ENCODE measurements at regions not wholly inside any gene's neighbourhood (a gene's known extent, or its start where the extent isn't known, plus 50 kb on each side); places are given as distances from the start of the nearest gene placed in this dataset.
A peak's percentile ranks its signal among the peaks of the same experiment; 100 is the strongest.

GRCh38 chr5:17326600-17327037 lies 109.2 kb downstream of the BASP1 start:
- no peaks in the 10 kb centered on the region for H3K9me3 ChIP-seq (ENCODE audit: control insufficient read depth in 2 of 3, insufficient read depth in 1 of 3, low read length in 3 of 3)
- H3K27ac ChIP-seq (ENCODE audit: low read depth in 2 of 2, low read length in 2 of 2) = no peak overlapping the region
- DNase-seq (peak in 1 of 5 donors; percentile 47), FAIRE-seq (no peak)
- TF ChIP-seq CTCF (IDR thresholded peaks at IDR 0.05; ENCODE audit: borderline replicate concordance, extremely low read depth, insufficient read depth) = no peak
- no peak overlapping the region for H3K4me3 ChIP-seq (ENCODE audit: low read length in 3 of 3)
- H3K27me3 ChIP-seq (ENCODE audit: control insufficient read depth, insufficient read depth, low read length) = no peaks in the 10 kb centered on the region
- intact Hi-C loops (cut with DNase I) = no loop called here
- H3K4me1 ChIP-seq (ENCODE audit: control insufficient read depth in 2 of 3, insufficient read depth in 2 of 3, low read depth in 1 of 3, low read length in 3 of 3) = no peaks in the 10 kb centered on the region
- no peak overlapping the region for H3K9ac ChIP-seq (ENCODE audit: low read length in 3 of 3)
- H3K36me3 ChIP-seq (ENCODE audit: control insufficient read depth in 2 of 3, insufficient read depth in 3 of 3, low read length in 3 of 3) = no peaks in the 10 kb centered on the region

GRCh38 chr5:17327048-17327625 lies 109.7 kb downstream of the BASP1 start:
- no peak for DNase-seq
- intact Hi-C loops (cut with DNase I) = no loop called here

GRCh38 chr5:17329571-17329970 lies 112.1 kb downstream of the BASP1 start:
- DNase-seq = no peak
- FAIRE-seq = no peak
- Histone ChIP-seq H3K9me3 (ENCODE audit: control insufficient read depth in 2 of 3, insufficient read depth in 1 of 3, low read length in 3 of 3) (no peaks in the 10 kb centered on the region), H3K27ac (ENCODE audit: low read depth in 2 of 2, low read length in 2 of 2) (no peak overlapping the region), H3K9ac (ENCODE audit: low read length in 3 of 3) (no peak overlapping the region), H3K4me1 (ENCODE audit: control insufficient read depth in 2 of 3, insufficient read depth in 2 of 3, low read depth in 1 of 3, low read length in 3 of 3) (no peaks in the 10 kb centered on the region), H3K36me3 (ENCODE audit: control insufficient read depth in 2 of 3, insufficient read depth in 3 of 3, low read length in 3 of 3) (no peaks in the 10 kb centered on the region), H3K4me3 (ENCODE audit: low read length in 3 of 3) (no peak overlapping the region), H3K27me3 (ENCODE audit: control insufficient read depth, insufficient read depth, low read length) (no peaks in the 10 kb centered on the region)
- no peak for TF ChIP-seq CTCF (IDR thresholded peaks at IDR 0.05; ENCODE audit: borderline replicate concordance, extremely low read depth, insufficient read depth)
- intact Hi-C loops (cut with DNase I) = no loop called here

More at GRCh38 chr5:17327048-17327625, 109.7 kb downstream of the BASP1 start:
- no peaks in the 10 kb centered on the region for H3K36me3 ChIP-seq (ENCODE audit: control insufficient read depth in 2 of 3, insufficient read depth in 3 of 3, low read length in 3 of 3)
- no peak for FAIRE-seq
- H3K9me3 ChIP-seq (ENCODE audit: control insufficient read depth in 2 of 3, insufficient read depth in 1 of 3, low read length in 3 of 3) = no peaks in the 10 kb centered on the region
- no peaks in the 10 kb centered on the region for H3K27me3 ChIP-seq (ENCODE audit: control insufficient read depth, insufficient read depth, low read length)
- H3K4me3 ChIP-seq (ENCODE audit: low read length in 3 of 3) = no peak overlapping the region
- H3K27ac ChIP-seq (ENCODE audit: low read depth in 2 of 2, low read length in 2 of 2) = no peak overlapping the region
- no peak overlapping the region for H3K9ac ChIP-seq (ENCODE audit: low read length in 3 of 3)
- no peak for TF ChIP-seq CTCF (IDR thresholded peaks at IDR 0.05; ENCODE audit: borderline replicate concordance, extremely low read depth, insufficient read depth)
- H3K4me1 ChIP-seq (ENCODE audit: control insufficient read depth in 2 of 3, insufficient read depth in 2 of 3, low read depth in 1 of 3, low read length in 3 of 3) = no peaks in the 10 kb centered on the region

- Histone ChIP-seq H3K9me3 (ENCODE audit: control insufficient read depth in 2 of 3, insufficient read depth in 1 of 3, low read length in 3 of 3) (no peaks in the 10 kb centered on the region), H3K27ac (ENCODE audit: low read depth in 2 of 2, low read length in 2 of 2) (no peak overlapping the region), H3K27me3 (ENCODE audit: control insufficient read depth, insufficient read depth, low read length) (no peaks in the 10 kb centered on the region), H3K36me3 (ENCODE audit: control insufficient read depth in 2 of 3, insufficient read depth in 3 of 3, low read length in 3 of 3) (no peaks in the 10 kb centered on the region), H3K4me1 (ENCODE audit: control insufficient read depth in 2 of 3, insufficient read depth in 2 of 3, low read depth in 1 of 3, low read length in 3 of 3) (no peaks in the 10 kb centered on the region), H3K9ac (ENCODE audit: low read length in 3 of 3) (no peak overlapping the region), H3K4me3 (ENCODE audit: low read length in 3 of 3) (no peak overlapping the region)
- FAIRE-seq = no peak
- no peak for TF ChIP-seq CTCF (IDR thresholded peaks at IDR 0.05; ENCODE audit: borderline replicate concordance, extremely low read depth, insufficient read depth)
- intact Hi-C loops (cut with DNase I) = no loop called here
- no peak for DNase-seq
Measured at GRCh38 chr5:17330386-17330785, 113.0 kb downstream of the BASP1 start.
